ENCODE measurements at regions not wholly inside any gene's neighbourhood (a gene's known extent, or its start where the extent isn't known, plus 50 kb on each side); places are given as distances from the start of the nearest gene placed in this dataset.
"Not testable (repeated sequence)": the region's sequence is repeated elsewhere in the genome, so short reads cannot be mapped to it uniquely, and the experiment has no call there.

- intact Hi-C loops (cut with micrococcal nuclease), result no loop called here
- ATAC-seq, result no peak
- no peak for DNase-seq
These were observed 204.6 kb upstream of the KCNH7 start for GRCh38 chr2:163043201-163043600.

- intact Hi-C loops (cut with micrococcal nuclease), result no loop called here
- no peak for ATAC-seq
- DNase-seq, result no peak
These were observed 200.7 kb upstream of the KCNH7 start for GRCh38 chr2:163039266-163039665.

- DNase-seq (no peak), ATAC-seq (no peak)
- intact Hi-C loops (cut with micrococcal nuclease), result no loop called here
These were observed 190.2 kb upstream of the KCNH7 start for GRCh38 chr2:163028807-163029206.

- DNase-seq; intact Hi-C loops (cut with micrococcal nuclease); ATAC-seq: not testable (repeated sequence)
These were observed 187.7 kb upstream of the KCNH7 start for GRCh38 chr2:163026136-163026775.

GRCh38 chr2:163016882-163017281 is 178.3 kb upstream of the KCNH7 start:
- intact Hi-C loops (cut with micrococcal nuclease); ATAC-seq: not testable (repeated sequence)
- peak; percentile 8 for DNase-seq

- DNase-seq (no peak), ATAC-seq (no peak)
- intact Hi-C loops (cut with micrococcal nuclease), result no loop called here
These were observed 172.4 kb upstream of the KCNH7 start for GRCh38 chr2:163011000-163011399.

- DNase-seq (no peak), ATAC-seq (no peak)
- intact Hi-C loops (cut with micrococcal nuclease), result no loop called here
These were observed 170.1 kb upstream of the KCNH7 start for GRCh38 chr2:163008642-163009041.

- intact Hi-C loops (cut with micrococcal nuclease), result no loop called here
- DNase-seq, result no peak
- ATAC-seq, result no peak
These were observed 156.2 kb upstream of the KCNH7 start for GRCh38 chr2:162994718-162995117.

GRCh38 chr2:162992828-162993227 is 154.3 kb upstream of the KCNH7 start:
- intact Hi-C loops (cut with micrococcal nuclease), result no loop called here
- DNase-seq, result no peak
- ATAC-seq, result no peak

- DNase-seq, result no peak
- intact Hi-C loops (cut with micrococcal nuclease), result no loop called here
- ATAC-seq, result no peak
These were observed 150.9 kb upstream of the KCNH7 start for GRCh38 chr2:162989507-162989906.

GRCh38 chr2:162974771-162975170 is 136.2 kb upstream of the KCNH7 start:
- intact Hi-C loops (cut with micrococcal nuclease), result no loop called here
- DNase-seq, result no peak
- ATAC-seq, result no peak

GRCh38 chr2:162972383-162972782 is 133.8 kb upstream of the KCNH7 start:
- intact Hi-C loops (cut with micrococcal nuclease), result no loop called here
- no peak for ATAC-seq

GRCh38 chr2:162968306-162968705 is 129.7 kb upstream of the KCNH7 start:
- ATAC-seq, result no peak
- DNase-seq, result no peak
- intact Hi-C loops (cut with micrococcal nuclease), result no loop called here

More at GRCh38 chr2:162972383-162972782, 133.8 kb upstream of the KCNH7 start:
- no peak for DNase-seq

GRCh38 chr2:162967811-162968210 is 129.2 kb upstream of the KCNH7 start:
- intact Hi-C loops (cut with micrococcal nuclease), result no loop called here
- ATAC-seq, result no peak
- DNase-seq, result no peak

GRCh38 chr2:162967147-162967546 is 128.6 kb upstream of the KCNH7 start:
- ATAC-seq (no peak), DNase-seq (no peak)
- intact Hi-C loops (cut with micrococcal nuclease), result no loop called here

GRCh38 chr2:162965191-162965590 is 126.6 kb upstream of the KCNH7 start:
- intact Hi-C loops (cut with micrococcal nuclease), result no loop called here

GRCh38 chr2:162964513-162964912 is 125.9 kb upstream of the KCNH7 start:
- intact Hi-C loops (cut with micrococcal nuclease), result no loop called here
- no peak for ATAC-seq
- no peak for DNase-seq

More at GRCh38 chr2:162965191-162965590, 126.6 kb upstream of the KCNH7 start:
- DNase-seq (no peak), ATAC-seq (no peak)

- intact Hi-C loops (cut with micrococcal nuclease), result no loop called here
- ATAC-seq, result no peak
These were observed 124.6 kb upstream of the KCNH7 start for GRCh38 chr2:162963156-162963555.

GRCh38 chr2:162945785-162946184 is 107.2 kb upstream of the KCNH7 start:
- intact Hi-C loops (cut with micrococcal nuclease), result no loop called here
- ATAC-seq (no peak), DNase-seq (no peak)

More at GRCh38 chr2:162963156-162963555, 124.6 kb upstream of the KCNH7 start:
- no peak for DNase-seq

- intact Hi-C loops (cut with micrococcal nuclease), result no loop called here
- no peak for DNase-seq
These were observed 99.8 kb upstream of the KCNH7 start for GRCh38 chr2:162938387-162938786.

GRCh38 chr2:162934191-162934590 is 95.6 kb upstream of the KCNH7 start:
- DNase-seq (no peak), ATAC-seq (no peak)
- intact Hi-C loops (cut with micrococcal nuclease), result no loop called here

More at GRCh38 chr2:162938387-162938786, 99.8 kb upstream of the KCNH7 start:
- ATAC-seq, result no peak

Measured in left ventricle myocardium superior (tissue), 1 donor.